PFSK-1 (cell line): ENCODE measurements at regions not wholly inside any gene's neighbourhood (a gene's known extent, or its start where the extent isn't known, plus 50 kb on each side); places are given as distances from the start of the nearest gene placed in this dataset.

ENCODE experiments used
- FOXP2 ChIP-seq: optimal IDR thresholded peaks from 2 replicates; pipeline ENCODE3; 2011; ENCODE audit warnings: borderline replicate concordance, control low read depth, inconsistent platforms; ENCODE audit not compliant: insufficient read depth; ENCODE audit errors: extremely low read length, extremely low read depth
- POLR2AphosphoS5 ChIP-seq: IDR thresholded peaks from 2 replicates; pipeline ENCODE4 v1.6.1; 2012; ENCODE audit warnings: low read depth, mild to moderate bottlenecking, control low read depth, low read length, moderate library complexity
- REST ChIP-seq, 2 experiments: IDR thresholded peaks; 2 replicates each; pipeline versions ENCODE4 v1.6.1 to v1.8.0; 2011 to 2012; ENCODE audit warnings: low read depth in 2 of 2, low read length in 2 of 2, control low read depth in 1 of 2, inconsistent platforms in 1 of 2, mild to moderate bottlenecking in 1 of 2, moderate library complexity in 1 of 2; ENCODE audit not compliant: insufficient read depth in 1 of 2
- SIN3A ChIP-seq: IDR thresholded peaks from 2 replicates; pipeline ENCODE4 v1.6.1; 2012; ENCODE audit warnings: mild to moderate bottlenecking, low read length, moderate library complexity, borderline replicate concordance; ENCODE audit not compliant: insufficient read depth
- TAF1 ChIP-seq: IDR thresholded peaks from 2 replicates; pipeline ENCODE4 v1.6.1; 2012; ENCODE audit warnings: low read length, control low read depth, borderline replicate concordance; ENCODE audit not compliant: insufficient read depth

- no peak for TF ChIP-seq REST (IDR thresholded peaks at IDR 0.05; ENCODE audit: insufficient read depth in 1 of 2, low read depth in 2 of 2, low read length in 2 of 2)
- no peak for TF ChIP-seq POLR2AphosphoS5
- no peak for TF ChIP-seq SIN3A
- TF ChIP-seq FOXP2: no peak
- no peak for TF ChIP-seq TAF1
Measured at GRCh38 chr22:49594078-49594477, 233.6 kb downstream of the BRD1 start.
